ENCODE measurements at regions not wholly inside any gene's neighbourhood (a gene's known extent, or its start where the extent isn't known, plus 50 kb on each side); places are given as distances from the start of the nearest gene placed in this dataset.

DNA sequence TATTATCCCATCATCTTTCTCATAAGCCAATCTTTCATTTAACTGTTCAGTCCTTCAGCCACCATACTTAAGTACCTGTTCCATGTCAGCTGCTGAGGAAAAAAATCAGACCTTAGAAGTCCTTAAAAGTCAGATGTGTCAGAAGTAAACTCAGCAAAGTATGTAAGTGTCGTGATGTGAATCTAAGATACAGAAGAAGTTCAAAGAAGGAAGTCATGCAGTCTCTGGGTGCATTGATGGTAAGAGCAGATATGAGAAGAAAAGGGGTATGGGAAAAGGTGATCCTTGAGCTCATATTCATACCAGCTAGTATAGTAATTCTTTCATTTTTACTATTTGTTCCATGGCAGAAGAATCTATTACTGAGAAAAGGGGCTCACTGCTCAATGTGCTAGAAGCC, 259.4 kb upstream of the CD180 start:
- dilution Hi-C loops (cut with MboI; ENCODE audit: extremely low pct_ligation_motif_present, low sequenced_read_pairs) (no loop called here), intact Hi-C loops (cut with micrococcal nuclease) (no loop called here)
- no peaks in the 10 kb centered on the region for H4K20me1 ChIP-seq (replicated peaks; ENCODE audit: control insufficient read depth, extremely low read depth, insufficient read depth, low read length)
- no peak for FAIRE-seq
- H3K36me3 ChIP-seq (ENCODE audit: control insufficient read depth in 2 of 2, extremely low read depth in 1 of 2, insufficient read depth in 2 of 2, low read length in 2 of 2) = no peaks in the 10 kb centered on the region
- POLR2A ChIA-PET = no interaction called here
- TF ChIP-seq, protein P1, sequence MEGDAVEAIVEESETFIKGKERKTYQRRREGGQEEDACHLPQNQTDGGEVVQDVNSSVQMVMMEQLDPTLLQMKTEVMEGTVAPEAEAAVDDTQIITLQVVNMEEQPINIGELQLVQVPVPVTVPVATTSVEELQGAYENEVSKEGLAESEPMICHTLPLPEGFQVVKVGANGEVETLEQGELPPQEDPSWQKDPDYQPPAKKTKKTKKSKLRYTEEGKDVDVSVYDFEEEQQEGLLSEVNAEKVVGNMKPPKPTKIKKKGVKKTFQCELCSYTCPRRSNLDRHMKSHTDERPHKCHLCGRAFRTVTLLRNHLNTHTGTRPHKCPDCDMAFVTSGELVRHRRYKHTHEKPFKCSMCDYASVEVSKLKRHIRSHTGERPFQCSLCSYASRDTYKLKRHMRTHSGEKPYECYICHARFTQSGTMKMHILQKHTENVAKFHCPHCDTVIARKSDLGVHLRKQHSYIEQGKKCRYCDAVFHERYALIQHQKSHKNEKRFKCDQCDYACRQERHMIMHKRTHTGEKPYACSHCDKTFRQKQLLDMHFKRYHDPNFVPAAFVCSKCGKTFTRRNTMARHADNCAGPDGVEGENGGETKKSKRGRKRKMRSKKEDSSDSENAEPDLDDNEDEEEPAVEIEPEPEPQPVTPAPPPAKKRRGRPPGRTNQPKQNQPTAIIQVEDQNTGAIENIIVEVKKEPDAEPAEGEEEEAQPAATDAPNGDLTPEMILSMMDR (IDR thresholded peaks at IDR 0.05; ENCODE audit: extremely low read depth in 1 of 2, insufficient read depth in 1 of 2, low read depth in 1 of 2, low read length in 2 of 2) = no peak
- TF ChIP-seq POLR2AphosphoS5 (IDR thresholded peaks at IDR 0.05; ENCODE audit: insufficient read depth, low read depth, low read length) = no peak
- no peak for TF ChIP-seq FOS (IDR thresholded peaks at IDR 0.05; ENCODE audit: borderline replicate concordance, insufficient read depth, low read length)
- no peak for TF ChIP-seq MYC (IDR thresholded peaks at IDR 0.05; ENCODE audit: low read depth, low read length)
- TF ChIP-seq POLR2A (IDR thresholded peaks at IDR 0.05; ENCODE audit: low read depth, low read length) = no peak
- TF ChIP-seq JUN (IDR thresholded peaks at IDR 0.05; ENCODE audit: borderline replicate concordance, insufficient read depth, insufficient read length, low read depth) = no peak
- no peak for TF ChIP-seq EZH2 (IDR thresholded peaks at IDR 0.05; ENCODE audit: borderline replicate concordance, low read depth, low read length, severe bottlenecking)
- TF ChIP-seq, protein P2, sequence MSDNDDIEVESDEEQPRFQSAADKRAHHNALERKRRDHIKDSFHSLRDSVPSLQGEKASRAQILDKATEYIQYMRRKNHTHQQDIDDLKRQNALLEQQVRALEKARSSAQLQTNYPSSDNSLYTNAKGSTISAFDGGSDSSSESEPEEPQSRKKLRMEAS (IDR thresholded peaks at IDR 0.05; ENCODE audit: insufficient read depth, insufficient read length) = no peak
- TF ChIP-seq GATA2 (IDR thresholded peaks at IDR 0.05; ENCODE audit: insufficient read depth, insufficient read length, low read depth, low read length) = no peak
- no peaks in the 10 kb centered on the region for H3K9me1 ChIP-seq (replicated peaks; ENCODE audit: control insufficient read depth, extremely low read depth, insufficient read depth, low read length)
- H3K27me3 ChIP-seq (ENCODE audit: control insufficient read depth in 2 of 2, insufficient read depth in 2 of 2, low read length in 2 of 2) = no peaks in the 10 kb centered on the region
- H3K4me3 ChIP-seq (replicated peaks in 1 of 3; ENCODE audit: insufficient read depth in 1 of 3, low read depth in 1 of 3, low read length in 3 of 3) = no peak overlapping the region
- H3K4me2 ChIP-seq (ENCODE audit: insufficient read depth, low read length) = no peak overlapping the region
- DNase-seq (ENCODE audit: low read depth, low spot score) = no peak
- H3K9ac ChIP-seq (replicated peaks; ENCODE audit: extremely low read depth, insufficient read depth, low read length) = no peak overlapping the region
- H2AFZ ChIP-seq (ENCODE audit: low read depth, low read length) = no peak overlapping the region
- no TSS peak for BruUV-seq (replicated peaks)
- no peaks in the 10 kb centered on the region for H3K79me2 ChIP-seq (ENCODE audit: control insufficient read depth, insufficient read depth, low read length)
- no peak overlapping the region for H3K27ac ChIP-seq (ENCODE audit: insufficient read depth, low read depth, low read length)
- CTCF ChIA-PET = interaction anchor here (1.1 kb wide), 1 partner anchor 10 kb away, joined by 3 read pairs; no protein-coding TSS in a partner anchor
- H3K9me3 ChIP-seq (replicated peaks; ENCODE audit: control insufficient read depth, insufficient read depth, low read length) = no peaks in the 10 kb centered on the region
- H3K4me1 ChIP-seq (ENCODE audit: control insufficient read depth, extremely low read depth, insufficient read depth, low read length) = no peaks in the 10 kb centered on the region

Data from endothelial cell of umbilical vein (primary cell).